NOMO-1 treated with dmso at 0.1 percent for 144 hours (cell line): ENCODE measurements at regions not wholly inside any gene's neighbourhood (a gene's known extent, or its start where the extent isn't known, plus 50 kb on each side); places are given as distances from the start of the nearest gene placed in this dataset.
A peak's percentile ranks its signal among the peaks of the same experiment; 100 is the strongest.

ENCODE experiments used
- DNase-seq: peaks from one replicate; lab custom pipeline; 2025; ENCODE audit not compliant: unreplicated experiment; lab: John Stamatoyannopoulos, UW

GRCh38 chr3:139780593-139780992 is 102.8 kb upstream of the NMNAT3 start:
- DNase-seq, result no peak

GRCh38 chr3:139778682-139779233 is 101.0 kb upstream of the NMNAT3 start:
- DNase-seq, result no peak

DNA sequence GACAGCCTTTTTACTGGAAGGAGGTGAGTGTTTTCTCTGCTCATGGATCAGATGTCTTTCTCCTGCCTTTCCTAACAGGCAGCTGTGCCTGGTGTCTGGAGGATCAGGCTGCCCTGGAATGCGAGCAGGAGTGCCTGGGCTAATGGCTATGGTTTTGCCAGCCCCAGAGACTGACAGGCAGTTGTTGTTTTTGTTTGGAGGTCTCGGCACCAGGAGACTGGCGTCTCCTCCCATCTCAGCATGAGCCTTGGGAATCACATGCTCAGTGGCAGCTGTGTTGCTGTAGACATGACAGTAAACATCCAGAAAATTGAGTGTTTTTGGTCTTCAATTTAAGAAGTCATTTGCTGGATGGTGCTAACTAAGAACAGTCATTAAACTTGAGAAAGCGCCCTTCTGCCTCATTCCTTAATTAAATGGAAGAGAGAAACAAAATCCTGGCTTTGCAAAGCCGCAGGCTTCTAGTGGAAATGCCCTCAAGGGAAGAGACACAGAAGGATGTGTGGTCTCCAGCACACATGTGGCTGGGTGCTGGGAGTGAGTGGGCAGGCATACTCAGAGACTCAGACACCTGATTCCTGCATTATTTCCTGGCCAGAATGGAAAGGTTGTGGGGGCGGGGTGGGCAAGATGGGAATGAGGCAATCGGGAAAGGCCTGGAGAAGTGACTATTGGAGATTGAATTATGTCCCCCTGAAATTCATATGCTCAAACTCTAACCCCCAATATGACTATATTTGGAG is 97.0 kb upstream of the NMNAT3 start:
- no peak for DNase-seq

DNA sequence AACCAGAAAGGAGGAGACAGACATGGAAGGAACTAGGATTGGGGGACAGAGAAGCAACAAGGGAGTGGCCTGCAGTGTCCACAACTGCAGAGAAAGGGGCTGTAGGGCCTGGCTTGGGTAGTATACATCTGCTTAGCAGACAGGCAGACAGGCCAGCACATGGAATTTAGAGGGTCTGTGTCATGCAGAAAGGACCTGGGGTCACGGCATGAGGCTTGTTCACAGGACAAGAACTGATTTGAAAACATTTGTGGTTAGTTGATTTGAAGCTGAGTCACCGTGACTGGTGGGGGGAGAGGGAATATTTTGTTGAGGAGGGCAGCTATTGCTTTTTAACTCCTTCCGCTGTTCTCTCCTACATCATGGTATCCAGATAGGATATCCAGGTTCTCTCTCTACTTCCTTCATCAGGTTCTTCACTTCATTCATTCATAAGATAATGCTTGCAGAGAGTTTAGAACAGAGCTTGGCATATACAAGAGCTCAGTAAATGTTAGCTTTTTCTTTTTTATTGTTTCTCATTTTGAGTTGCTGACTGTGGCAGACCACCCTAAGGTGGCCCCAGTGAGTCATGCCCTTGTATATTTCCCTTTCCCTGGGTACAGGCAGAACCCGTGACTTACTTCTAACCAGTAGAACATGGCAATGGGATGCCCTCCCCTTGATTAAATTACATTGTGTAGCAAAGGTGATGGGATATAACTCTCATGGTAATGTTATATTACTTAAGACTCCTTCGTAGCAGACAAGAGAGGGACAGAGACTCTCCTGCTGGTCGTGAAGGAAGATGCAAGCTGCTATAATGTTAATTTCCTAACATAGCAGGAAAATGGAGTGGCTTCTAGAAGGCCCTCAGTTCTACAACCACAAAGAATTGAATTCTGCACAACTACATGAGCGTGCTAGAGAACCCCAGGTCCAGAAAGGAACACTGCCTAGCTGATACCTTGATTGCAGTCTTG is 95.0 kb upstream of the NMNAT3 start:
- DNase-seq, result no peak

DNA sequence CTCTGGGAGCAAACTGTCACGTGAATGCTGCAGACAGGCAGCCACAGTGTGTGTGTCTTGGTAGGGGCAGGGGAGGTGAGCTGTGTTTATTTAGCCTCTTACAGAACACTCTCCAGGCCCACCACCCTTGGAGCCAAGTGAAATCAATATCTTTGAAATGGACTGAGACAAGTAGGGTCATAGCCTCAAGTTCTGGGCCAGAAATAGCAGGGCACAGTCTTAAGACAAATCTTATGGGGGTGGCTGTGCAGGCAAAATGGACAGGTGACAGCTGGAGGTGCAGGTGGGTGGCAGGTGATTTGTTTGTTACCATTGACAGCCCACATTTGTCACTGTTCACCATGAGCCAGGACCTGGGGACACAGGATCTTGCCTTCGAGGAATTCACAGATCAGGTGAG is 93.6 kb upstream of the NMNAT3 start:
- DNase-seq, result no peak

DNA sequence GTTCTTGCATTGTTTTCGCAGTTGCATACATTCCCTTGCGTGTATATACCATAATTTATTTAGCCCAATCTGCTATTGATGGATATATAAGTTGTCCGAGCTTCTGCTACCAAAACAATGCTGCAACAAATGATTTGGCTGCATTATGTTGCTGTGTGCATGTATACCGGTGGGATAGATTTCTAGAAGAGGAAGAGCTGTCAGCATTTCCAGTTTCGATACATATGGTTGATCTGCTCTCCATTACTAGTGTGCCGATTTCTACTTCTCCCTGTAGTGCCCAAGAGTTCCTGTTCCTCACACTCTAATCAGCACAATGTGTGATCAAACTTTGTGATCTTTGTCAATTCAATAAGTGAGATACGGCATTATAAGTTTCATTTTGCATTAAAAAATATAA is 92.8 kb upstream of the NMNAT3 start:
- peak; percentile 54 for DNase-seq

DNA sequence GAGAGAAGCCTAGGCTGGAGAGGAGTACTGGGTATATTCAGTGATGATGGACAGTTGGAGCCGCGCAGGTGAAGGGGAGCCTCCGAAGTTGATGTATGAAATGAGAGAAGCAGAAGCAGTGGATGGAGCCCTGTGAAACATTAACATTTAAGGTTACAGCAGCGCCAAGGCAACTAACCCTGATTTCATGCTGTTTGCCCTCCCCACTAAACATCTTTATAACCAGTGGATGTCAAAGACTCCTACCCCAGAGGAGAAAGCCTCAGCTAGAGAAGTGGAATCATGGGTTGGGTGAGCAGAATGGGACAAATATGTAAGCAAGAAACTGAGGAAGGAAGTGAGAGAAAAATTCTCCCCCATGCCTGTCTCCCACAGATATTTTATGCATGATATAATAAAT is 92.0 kb upstream of the NMNAT3 start:
- DNase-seq, result no peak

GRCh38 chr3:139764936-139765335 is 87.2 kb upstream of the NMNAT3 start:
- DNase-seq, result no peak

- no peak for DNase-seq
These were observed 86.5 kb upstream of the NMNAT3 start for GRCh38 chr3:139764069-139764905.

GRCh38 chr3:139762302-139762701 is 84.5 kb upstream of the NMNAT3 start:
- DNase-seq, result no peak

DNA sequence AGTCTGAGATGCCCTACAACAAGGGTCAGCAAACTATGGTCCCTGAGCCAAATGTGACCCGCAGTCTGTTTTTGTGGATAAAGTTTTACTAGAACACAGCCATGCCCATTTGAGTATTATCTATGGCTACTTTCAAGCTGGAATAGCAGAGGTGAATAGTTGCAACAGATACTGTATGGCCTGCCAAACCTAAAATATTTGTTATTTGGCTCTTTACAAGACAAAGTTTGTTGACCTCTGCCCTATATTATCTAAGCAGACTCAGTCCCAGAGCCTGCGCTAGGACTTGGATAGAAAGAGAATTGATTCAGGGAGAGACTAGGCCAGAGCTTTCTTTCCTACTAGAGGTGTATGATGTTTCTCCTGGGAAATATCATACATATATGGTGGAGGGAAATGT is 81.7 kb upstream of the NMNAT3 start:
- DNase-seq, result no peak

- no peak for DNase-seq
These were observed 81.0 kb upstream of the NMNAT3 start for GRCh38 chr3:139758654-139759291.

- DNase-seq, result no peak
These were observed 79.8 kb upstream of the NMNAT3 start for GRCh38 chr3:139757448-139758030.

- no peak for DNase-seq
These were observed 78.8 kb upstream of the NMNAT3 start for GRCh38 chr3:139756529-139757103.

DNA sequence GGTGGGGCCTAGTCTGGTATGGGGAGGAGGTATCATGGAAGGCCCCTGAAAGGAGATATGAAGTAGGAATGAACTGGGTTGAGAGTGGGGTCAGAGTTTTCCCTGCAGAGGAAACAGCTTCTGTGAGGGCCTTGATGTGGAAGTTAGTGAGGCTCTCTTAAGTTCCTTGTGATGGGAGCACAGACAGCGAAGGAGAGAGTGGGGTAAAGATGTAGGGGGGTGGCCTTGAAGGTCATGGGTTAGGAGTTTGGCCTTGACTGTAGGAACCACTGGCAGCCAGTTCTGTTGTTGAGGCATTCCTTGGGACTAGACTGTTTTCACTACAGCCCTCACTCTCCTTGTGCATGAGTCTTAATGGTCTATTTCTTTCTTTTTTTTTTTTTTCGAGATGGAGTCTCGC is 77.8 kb upstream of the NMNAT3 start:
- no peak for DNase-seq

DNA sequence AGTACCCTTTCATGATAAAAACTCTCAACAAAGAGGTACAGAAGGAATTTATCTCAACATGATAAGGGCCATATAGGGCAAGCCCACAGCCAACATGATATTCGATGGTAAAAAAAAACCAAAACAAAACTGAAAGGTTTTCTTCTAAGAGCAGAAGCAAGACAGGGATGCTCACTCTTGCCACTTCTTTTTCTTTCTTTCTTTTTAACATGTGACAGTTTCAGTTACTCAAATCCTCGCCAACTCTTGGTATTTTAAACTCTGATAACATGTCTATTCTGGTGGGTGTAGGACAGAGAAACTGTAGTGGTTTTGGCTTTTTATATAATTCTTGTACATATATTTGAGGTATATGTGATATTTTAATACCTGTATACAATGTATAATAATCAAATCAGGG is 74.0 kb upstream of the NMNAT3 start:
- DNase-seq, result no peak

- DNase-seq, result no peak
These were observed 68.7 kb upstream of the NMNAT3 start for GRCh38 chr3:139746481-139746880.

DNA sequence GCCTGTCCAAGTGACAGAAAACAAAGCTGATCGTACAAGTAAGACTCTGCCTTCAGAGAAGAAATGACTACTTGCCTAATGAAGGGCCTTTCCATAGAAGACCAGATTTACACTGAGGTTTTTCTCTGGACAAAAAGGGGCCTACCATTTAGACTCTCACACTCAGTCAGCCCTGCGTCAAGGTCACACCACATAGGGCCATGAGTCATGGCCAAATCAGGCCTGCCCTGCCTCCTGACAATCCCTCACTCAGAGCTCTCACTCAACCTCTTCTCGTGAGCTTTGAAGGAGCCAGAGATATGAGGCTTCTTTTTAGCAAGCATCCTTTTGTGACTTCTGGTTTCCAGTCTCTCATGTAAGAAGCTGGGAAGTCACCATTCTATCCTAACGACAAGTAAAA is 68.1 kb upstream of the NMNAT3 start:
- no peak for DNase-seq

DNA sequence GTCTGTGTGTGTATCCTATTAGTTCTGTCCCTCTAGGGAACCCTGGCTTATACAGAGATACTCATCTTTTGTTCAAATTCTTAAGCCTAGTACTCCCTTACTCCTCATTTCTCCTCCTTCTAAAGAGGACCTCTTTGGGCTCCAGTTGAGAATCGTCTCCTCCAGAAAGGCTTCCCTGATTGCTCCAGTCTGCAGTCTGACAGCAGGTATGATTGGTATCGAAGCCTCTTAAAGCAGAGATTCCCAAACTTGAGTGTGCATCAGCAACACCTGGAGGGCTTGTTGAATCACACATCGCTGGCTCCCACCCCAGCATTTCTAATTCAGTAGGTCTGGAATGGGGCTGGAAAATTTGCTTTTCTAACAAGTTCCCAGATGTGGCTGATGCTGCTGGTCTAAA is 60.9 kb upstream of the NMNAT3 start:
- no peak for DNase-seq
